Mucosa of rectum (tissue), 2 donors: ENCODE measurements at regions not wholly inside any gene's neighbourhood (a gene's known extent, or its start where the extent isn't known, plus 50 kb on each side); places are given as distances from the start of the nearest gene placed in this dataset.

ENCODE experiments used
- H3K27ac ChIP-seq, 2 donors: one replicate each; pipeline ENCODE4 v1.7.0; 2013; ENCODE audit warnings: inconsistent platforms in 2 of 2, low read depth in 2 of 2, low read length in 2 of 2
- H3K27me3 ChIP-seq, 2 donors: one replicate each; pipeline ENCODE4 v1.7.0; 2013; ENCODE audit warnings: low read length in 2 of 2; ENCODE audit not compliant: control insufficient read depth in 2 of 2, insufficient read depth in 2 of 2
- H3K36me3 ChIP-seq, 2 donors: one replicate each; pipeline ENCODE4 v1.7.0; 2013; ENCODE audit warnings: low read length in 2 of 2; ENCODE audit not compliant: control insufficient read depth in 2 of 2, insufficient read depth in 2 of 2
- H3K4me1 ChIP-seq, 2 donors: one replicate each; pipeline ENCODE4 v1.7.0; 2013; ENCODE audit warnings: low read length in 2 of 2, mild to moderate bottlenecking in 1 of 2; ENCODE audit not compliant: control insufficient read depth in 2 of 2, insufficient read depth in 2 of 2
- H3K4me3 ChIP-seq, 2 donors: one replicate each; pipeline ENCODE4 v1.7.0; 2013; ENCODE audit warnings: low read length in 2 of 2
- H3K9ac ChIP-seq, 2 donors: one replicate each; pipeline ENCODE4 v1.7.0; 2013; ENCODE audit warnings: low read length in 2 of 2, low read depth in 1 of 2, mild to moderate bottlenecking in 1 of 2
- H3K9me3 ChIP-seq, 2 donors: one replicate each; pipeline ENCODE4 v1.7.0; 2013; ENCODE audit warnings: low read length in 2 of 2; ENCODE audit not compliant: control insufficient read depth in 2 of 2
- donor health status: healthy.
- donor health status: Normal muscosa, but diverticular disease.

DNA sequence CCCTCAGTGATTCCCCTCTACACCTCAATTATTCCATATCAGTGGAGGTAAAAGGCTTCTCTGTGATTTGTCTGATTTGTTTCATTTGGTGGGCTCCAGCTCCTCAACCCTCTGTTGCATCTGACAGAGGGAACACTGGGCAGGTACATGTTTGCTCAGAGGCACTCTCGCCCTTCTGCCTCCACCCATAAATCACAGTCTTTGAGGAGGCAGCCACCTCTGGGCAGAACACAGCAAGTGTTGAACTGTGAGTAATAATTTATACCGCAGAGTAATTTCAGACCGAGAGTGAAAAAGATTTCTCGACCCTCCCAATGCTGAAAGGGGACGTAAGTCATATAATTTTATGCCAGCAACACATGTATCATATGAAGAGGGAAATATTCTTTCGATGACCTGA, 330.1 kb upstream of the PBX1 start:
- Histone ChIP-seq H3K9me3 (no peaks in the 10 kb centered on the region), H3K36me3 (no peaks in the 10 kb centered on the region), H3K4me1 (no peaks in the 10 kb centered on the region), H3K27me3 (no peaks in the 10 kb centered on the region), H3K27ac (no peak overlapping the region), H3K4me3 (no peak overlapping the region), H3K9ac (no peak overlapping the region)

DNA sequence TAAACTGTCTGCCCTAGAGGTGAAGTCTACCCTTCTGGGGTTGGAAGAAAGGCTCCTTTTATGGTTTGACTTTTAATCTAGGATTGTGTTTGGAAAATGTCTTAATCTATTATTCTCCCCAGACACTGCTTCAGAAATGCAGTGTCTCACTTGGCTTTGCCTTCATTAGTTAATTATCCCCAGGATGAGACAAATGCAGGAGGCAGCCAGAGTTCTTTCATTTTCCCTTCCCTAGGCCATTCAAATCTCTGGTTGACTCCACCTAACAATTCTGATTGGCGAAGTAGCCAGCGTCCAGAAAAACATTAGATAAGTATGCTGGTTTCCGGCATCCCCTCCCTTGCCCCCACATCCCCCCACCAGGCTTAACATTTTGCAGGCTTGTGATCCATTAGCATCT, 325.8 kb upstream of the PBX1 start:
- Histone ChIP-seq H3K4me1 (no peaks in the 10 kb centered on the region), H3K9me3 (no peaks in the 10 kb centered on the region), H3K9ac (no peak overlapping the region), H3K36me3 (no peaks in the 10 kb centered on the region), H3K4me3 (no peak overlapping the region), H3K27me3 (no peaks in the 10 kb centered on the region), H3K27ac (no peak overlapping the region)

DNA sequence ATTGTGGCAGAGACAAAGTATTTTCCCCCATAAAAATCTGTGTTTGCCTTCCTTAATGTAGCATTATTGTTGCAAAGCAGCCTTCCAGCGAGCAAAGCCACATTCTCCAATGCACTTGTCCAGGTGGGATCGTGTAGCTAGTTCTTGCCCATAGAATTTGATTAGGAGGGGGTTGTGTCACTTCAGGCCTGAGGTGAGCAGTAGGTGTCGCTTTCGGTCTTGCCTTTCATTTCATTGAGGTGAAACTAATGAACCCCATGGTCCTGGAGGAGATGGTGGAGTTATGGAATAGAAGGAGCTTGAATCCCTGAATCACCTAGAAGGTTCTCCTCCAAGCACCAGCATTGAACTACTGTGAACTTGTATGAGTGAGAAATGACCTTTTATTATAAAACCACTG, 318.9 kb upstream of the PBX1 start:
- H3K4me1 ChIP-seq, result no peaks in the 10 kb centered on the region
- H3K36me3 ChIP-seq, result no peaks in the 10 kb centered on the region
- no peak overlapping the region for H3K4me3 ChIP-seq
- H3K9ac ChIP-seq, result no peak overlapping the region
- no peaks in the 10 kb centered on the region for H3K27me3 ChIP-seq
- no peaks in the 10 kb centered on the region for H3K9me3 ChIP-seq
- H3K27ac ChIP-seq, result no peak overlapping the region

DNA sequence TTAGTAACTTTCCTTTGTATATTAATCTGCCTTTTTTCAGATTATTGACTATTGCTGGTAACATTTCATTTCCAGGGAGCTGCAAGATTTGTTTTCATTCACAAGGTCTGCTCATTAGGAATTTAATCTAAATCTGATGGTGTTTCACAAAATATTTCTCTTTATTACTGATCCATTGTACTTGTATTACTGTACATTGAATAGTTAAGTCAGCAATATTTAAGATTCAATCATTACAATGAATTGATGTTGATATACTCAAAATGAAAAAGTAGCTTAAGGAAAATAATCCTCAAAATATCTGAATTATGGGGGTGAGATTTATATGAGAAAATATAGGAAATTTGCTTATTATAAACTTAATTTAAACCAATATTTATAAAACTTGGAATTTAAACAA, 308.6 kb upstream of the PBX1 start:
- H3K36me3 ChIP-seq, result no peaks in the 10 kb centered on the region
- H3K27ac ChIP-seq, result no peak overlapping the region
- no peaks in the 10 kb centered on the region for H3K27me3 ChIP-seq
- no peaks in the 10 kb centered on the region for H3K4me1 ChIP-seq
- no peak overlapping the region for H3K4me3 ChIP-seq
- H3K9me3 ChIP-seq, result no peaks in the 10 kb centered on the region
- H3K9ac ChIP-seq, result no peak overlapping the region

DNA sequence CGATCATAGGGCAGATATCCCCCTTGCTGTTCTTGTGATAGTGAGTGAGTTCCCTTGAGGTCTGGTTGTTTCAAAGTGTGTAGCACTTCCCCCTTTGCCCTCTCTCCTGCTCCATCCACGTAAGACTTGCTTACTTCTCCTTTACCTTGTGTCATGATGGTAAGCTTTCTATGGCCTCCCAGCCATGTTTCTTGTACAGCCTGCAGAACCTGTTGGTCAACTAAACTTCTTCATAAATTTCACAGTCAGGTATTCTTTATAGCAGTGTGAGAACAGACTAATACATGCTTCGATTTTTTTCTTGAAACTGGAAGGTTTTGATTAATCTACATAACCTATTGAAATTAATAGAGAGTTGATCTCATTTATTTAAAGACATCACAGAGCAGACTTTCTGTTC, 302.5 kb upstream of the PBX1 start:
- Histone ChIP-seq H3K9ac (no peak overlapping the region), H3K36me3 (no peaks in the 10 kb centered on the region), H3K4me3 (no peak overlapping the region), H3K4me1 (no peaks in the 10 kb centered on the region), H3K27me3 (no peaks in the 10 kb centered on the region), H3K9me3 (no peaks in the 10 kb centered on the region), H3K27ac (no peak overlapping the region)

DNA sequence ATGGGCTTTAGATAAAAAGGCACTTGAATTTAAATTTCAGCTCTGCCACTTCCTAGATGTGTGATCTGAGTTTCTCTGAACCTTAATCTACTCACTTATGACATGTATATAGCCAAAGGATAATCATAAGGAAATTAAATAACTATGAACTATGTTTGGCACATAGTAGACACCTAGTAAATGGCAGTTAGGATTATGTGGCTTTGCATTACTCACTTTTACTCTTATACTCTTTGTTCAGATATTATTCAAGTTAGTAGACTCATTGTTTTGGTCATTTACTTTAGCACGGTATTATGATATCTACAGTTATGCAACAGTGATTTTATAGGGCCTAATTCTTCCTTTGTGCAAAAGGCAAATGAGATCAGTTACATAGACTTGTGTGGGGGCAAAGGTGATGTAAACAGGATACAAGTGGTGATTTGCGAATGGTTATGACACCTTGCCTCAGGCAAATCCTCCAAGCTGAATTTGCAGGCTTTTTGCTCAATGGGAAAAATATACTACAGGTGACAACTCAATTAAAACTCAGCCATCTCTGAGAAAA, 297.2 kb upstream of the PBX1 start:
- H3K36me3 ChIP-seq, result no peaks in the 10 kb centered on the region
- no peak overlapping the region for H3K9ac ChIP-seq
- no peaks in the 10 kb centered on the region for H3K9me3 ChIP-seq
- peak overlapping the region in 1 of 2 donors; percentile 3 for H3K27ac ChIP-seq
- H3K4me3 ChIP-seq, result no peak overlapping the region
- no peaks in the 10 kb centered on the region for H3K4me1 ChIP-seq
- no peaks in the 10 kb centered on the region for H3K27me3 ChIP-seq

DNA sequence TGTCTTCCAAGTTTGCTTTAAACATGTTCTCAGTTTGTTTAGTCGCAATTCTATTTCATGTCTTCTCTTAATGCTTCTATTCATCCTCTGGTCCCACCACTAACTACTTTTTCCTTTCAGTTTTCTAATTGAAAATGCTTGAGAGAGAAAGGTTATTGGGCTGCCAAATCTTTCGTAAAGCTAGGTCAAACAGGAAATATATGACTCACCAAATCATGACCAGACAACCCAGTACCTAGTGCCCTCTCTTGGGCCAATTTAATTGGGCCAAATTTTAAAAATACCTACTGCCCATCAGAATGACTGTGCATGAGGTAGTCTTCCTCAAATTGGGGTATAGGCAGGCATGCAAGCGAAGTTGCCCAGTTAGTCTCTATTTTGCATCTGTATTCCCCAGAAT, 295.4 kb upstream of the PBX1 start:
- Histone ChIP-seq H3K36me3 (no peaks in the 10 kb centered on the region), H3K4me1 (no peaks in the 10 kb centered on the region), H3K9ac (no peak overlapping the region), H3K27me3 (no peaks in the 10 kb centered on the region), H3K9me3 (no peaks in the 10 kb centered on the region), H3K4me3 (no peak overlapping the region), H3K27ac (no peak overlapping the region)

DNA sequence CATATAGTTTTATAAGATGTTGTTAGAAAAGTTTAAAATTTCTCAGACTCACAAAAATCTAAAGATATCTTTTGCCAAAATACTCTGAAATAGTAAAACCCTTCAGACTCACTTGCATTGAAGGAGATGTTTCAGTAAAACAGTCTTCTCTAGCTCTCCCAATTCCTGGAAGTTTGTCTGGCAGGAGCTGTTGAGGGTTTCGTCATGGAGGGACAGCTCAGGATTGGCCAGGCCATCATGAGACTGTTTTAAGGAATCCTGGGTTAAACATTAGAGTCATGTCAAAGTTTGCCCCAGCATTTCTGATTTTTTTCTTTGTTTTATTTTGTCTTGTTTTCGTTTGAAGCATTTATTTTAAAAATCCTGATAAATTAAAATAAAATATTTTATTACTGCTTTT, 293.8 kb upstream of the PBX1 start:
- no peaks in the 10 kb centered on the region for H3K27me3 ChIP-seq
- no peaks in the 10 kb centered on the region for H3K4me1 ChIP-seq

DNA sequence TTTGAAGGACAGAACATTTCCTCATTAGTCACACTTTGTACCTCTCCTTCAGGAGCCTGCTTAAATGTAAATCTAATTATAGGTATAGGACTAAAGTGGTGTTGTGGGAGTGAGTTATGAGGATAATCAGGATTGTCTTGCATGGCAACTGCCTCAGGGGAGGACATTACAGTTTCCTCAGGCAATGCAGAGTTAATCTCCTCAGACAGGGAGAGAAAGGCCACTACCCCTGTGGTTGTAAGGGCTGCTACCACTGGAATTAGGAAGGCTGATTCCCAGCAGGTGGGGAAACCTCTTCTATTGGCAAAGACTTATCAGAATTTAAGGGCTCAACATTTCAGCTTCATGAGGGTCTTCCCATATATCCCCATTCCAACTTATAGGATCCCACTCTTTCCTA, 286.8 kb upstream of the PBX1 start:
- Histone ChIP-seq H3K36me3 (no peaks in the 10 kb centered on the region), H3K4me3 (no peak overlapping the region), H3K9ac (no peak overlapping the region), H3K4me1 (no peaks in the 10 kb centered on the region), H3K27ac (no peak overlapping the region), H3K9me3 (no peaks in the 10 kb centered on the region), H3K27me3 (no peaks in the 10 kb centered on the region)

More for the DNA sequence above, 293.8 kb upstream of the PBX1 start:
- Histone ChIP-seq H3K9ac (no peak overlapping the region), H3K27ac (no peak overlapping the region), H3K4me3 (no peak overlapping the region), H3K9me3 (no peaks in the 10 kb centered on the region), H3K36me3 (no peaks in the 10 kb centered on the region)

DNA sequence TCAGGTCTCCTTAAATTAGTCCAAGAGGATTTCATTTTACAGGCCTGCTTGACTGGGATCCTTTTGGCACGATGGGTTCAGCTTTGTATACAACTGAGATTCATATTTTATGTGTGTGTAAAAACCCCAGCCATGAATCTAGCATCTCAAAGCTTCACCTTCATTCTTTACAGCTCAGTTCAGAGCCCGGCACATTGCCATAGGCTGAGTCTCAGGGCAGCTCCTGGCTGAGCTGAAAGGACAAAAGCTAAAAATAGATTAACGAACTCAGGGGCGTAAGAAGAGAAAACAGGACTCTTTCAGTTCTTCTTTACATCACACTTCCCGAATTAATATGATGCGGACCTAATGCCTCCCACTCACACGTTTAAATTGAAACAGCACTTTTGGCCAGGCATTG, 262.8 kb upstream of the PBX1 start:
- Histone ChIP-seq H3K9ac (no peak overlapping the region), H3K9me3 (no peaks in the 10 kb centered on the region), H3K36me3 (no peaks in the 10 kb centered on the region), H3K4me3 (no peak overlapping the region), H3K4me1 (no peaks in the 10 kb centered on the region), H3K27me3 (no peaks in the 10 kb centered on the region), H3K27ac (no peak overlapping the region)

DNA sequence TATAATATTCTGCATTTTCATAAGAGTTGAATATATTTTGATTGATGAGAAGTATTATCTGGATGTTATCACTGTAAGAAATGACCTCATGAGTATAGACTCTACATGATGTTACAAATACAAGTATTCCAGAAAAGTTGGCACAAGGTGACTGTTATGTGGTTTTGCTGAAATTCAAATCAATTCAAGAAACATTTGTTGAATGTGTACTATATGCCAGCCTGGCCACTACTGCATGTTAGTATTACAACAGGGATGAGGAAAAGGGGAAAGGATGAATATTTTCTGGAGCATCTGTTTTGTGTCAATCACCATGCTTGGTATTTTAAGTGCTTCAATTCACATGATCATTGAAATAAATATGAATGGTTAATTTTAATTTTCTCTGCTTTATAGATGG, 250.9 kb upstream of the PBX1 start:
- Histone ChIP-seq H3K27ac (no peak overlapping the region), H3K4me1 (no peaks in the 10 kb centered on the region), H3K27me3 (no peaks in the 10 kb centered on the region), H3K9me3 (no peaks in the 10 kb centered on the region), H3K4me3 (no peak overlapping the region), H3K36me3 (no peaks in the 10 kb centered on the region), H3K9ac (no peak overlapping the region)
